GM13977 (cell line): ENCODE measurements at regions not wholly inside any gene's neighbourhood (a gene's known extent, or its start where the extent isn't known, plus 50 kb on each side); places are given as distances from the start of the nearest gene placed in this dataset.

ENCODE experiments used
- DNase-seq: peaks from one replicate; pipeline ENCODE4 v3.0.0; 2012; ENCODE audit warnings: low spot score
- in situ Hi-C: fragments of 300-500 bp; cut with MboI; formaldehyde crosslinking; loops from one replicate; pipeline ENCODE4 v1.12.0; 2022; ENCODE audit warnings: low sequenced_read_pairs, low pct_unique_long_range_greater_than_20kb, mixed read lengths, inconsistent platforms; ENCODE audit not compliant: unreplicated experiment
- TF ChIP-seq, protein P1 (sequence below): IDR thresholded peaks from 2 replicates; pipeline ENCODE4 v1.5.1; 2012; ENCODE audit warnings: mild to moderate bottlenecking, control low read depth; ENCODE audit not compliant: insufficient read depth; ENCODE audit errors: extremely low read depth, missing control alignments

DNA sequence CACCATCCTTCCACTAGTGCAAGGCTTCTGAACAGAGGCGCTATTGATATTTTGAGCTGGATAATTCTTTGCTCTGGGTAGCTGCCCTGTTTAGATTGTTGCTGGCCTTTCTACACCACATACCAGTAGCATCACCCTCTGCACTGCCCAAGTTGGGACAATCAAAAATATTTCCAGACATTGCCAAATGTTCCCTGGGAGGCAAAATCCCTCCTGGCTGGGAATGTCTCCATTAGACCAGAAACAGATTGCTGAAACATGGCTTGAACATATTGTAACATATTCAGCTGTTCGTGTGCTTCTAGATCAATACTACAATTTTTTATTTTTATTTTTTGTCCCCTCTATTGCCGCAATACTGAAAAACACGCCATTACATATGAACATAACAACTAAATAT, 174.6 kb downstream of the ABCA8 start:
- in situ Hi-C loops: loop anchor here (25.0 kb wide), 1 partner anchor 732 kb away; no protein-coding TSS in a partner anchor
- TF ChIP-seq, protein P1, sequence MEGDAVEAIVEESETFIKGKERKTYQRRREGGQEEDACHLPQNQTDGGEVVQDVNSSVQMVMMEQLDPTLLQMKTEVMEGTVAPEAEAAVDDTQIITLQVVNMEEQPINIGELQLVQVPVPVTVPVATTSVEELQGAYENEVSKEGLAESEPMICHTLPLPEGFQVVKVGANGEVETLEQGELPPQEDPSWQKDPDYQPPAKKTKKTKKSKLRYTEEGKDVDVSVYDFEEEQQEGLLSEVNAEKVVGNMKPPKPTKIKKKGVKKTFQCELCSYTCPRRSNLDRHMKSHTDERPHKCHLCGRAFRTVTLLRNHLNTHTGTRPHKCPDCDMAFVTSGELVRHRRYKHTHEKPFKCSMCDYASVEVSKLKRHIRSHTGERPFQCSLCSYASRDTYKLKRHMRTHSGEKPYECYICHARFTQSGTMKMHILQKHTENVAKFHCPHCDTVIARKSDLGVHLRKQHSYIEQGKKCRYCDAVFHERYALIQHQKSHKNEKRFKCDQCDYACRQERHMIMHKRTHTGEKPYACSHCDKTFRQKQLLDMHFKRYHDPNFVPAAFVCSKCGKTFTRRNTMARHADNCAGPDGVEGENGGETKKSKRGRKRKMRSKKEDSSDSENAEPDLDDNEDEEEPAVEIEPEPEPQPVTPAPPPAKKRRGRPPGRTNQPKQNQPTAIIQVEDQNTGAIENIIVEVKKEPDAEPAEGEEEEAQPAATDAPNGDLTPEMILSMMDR: no peak
- no peak for DNase-seq

DNA sequence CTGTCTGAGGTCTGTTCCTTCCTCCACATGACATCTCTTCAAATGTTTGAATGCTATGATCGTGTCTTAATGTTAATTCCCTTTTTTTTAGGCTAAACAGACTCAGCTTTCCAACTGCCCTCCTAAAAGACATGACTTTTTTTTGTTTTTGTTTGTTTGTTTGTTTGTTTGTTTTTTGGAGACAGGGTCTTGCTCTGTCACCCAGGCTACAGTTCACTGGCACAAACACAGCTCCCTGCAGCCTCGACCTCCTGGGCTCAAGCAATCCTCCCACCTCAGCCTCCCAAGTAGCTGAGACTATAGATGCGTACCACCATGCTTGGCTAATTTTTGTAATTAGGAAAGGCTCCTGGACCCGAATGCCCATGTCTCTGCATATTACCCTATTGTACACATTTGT, 176.5 kb downstream of the ABCA8 start:
- in situ Hi-C loops: loop anchor here (5.0 to 25.0 kb wide), 2 partner anchors 459 to 734 kb away; no protein-coding TSS in a partner anchor
- TF ChIP-seq, protein P1: no peak
- no peak for DNase-seq

DNA sequence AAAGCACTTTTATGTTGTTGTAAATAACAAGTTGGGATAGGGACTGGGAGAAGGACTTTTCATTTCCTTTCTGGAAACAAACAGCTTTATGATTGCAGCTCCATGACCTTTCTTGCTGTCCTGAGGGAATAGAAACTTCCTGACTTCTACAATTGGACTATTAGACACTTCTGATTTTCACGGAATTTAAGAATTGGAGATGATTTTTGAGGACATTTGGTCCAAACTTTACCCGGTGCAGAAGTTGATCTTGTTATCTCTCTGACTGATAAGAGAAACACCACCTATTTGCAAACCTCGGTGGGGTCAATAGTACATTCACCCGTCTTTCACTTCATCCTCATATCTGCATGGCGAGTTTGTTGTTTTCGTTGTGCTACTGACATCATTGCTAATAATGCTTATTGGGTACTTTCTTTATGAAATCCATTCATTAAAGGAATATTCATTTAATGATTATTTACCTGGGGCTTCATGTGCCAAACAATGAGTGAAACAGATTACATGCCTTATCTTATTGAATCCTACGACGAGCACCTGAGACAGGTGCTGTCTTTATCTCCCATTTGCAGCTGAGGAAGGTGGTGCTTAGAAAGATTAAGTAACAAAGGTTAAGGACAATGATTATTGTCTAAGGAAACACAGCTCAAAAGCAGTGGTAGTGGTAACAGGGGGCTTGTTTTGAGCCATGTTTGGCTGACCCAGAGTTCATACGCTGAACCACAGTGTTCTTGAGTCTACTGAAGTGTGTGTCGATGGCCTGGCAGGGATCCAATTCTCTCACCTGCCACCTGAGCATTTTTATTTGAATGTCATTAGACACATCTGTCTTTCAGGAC, 176.9 kb upstream of the FAM20A start:
- no peak for DNase-seq
- in situ Hi-C loops: loop anchor here (5.0 to 25.0 kb wide), 2 partner anchors 459 to 734 kb away; no protein-coding TSS in a partner anchor
- TF ChIP-seq, protein P1: no peak

DNA sequence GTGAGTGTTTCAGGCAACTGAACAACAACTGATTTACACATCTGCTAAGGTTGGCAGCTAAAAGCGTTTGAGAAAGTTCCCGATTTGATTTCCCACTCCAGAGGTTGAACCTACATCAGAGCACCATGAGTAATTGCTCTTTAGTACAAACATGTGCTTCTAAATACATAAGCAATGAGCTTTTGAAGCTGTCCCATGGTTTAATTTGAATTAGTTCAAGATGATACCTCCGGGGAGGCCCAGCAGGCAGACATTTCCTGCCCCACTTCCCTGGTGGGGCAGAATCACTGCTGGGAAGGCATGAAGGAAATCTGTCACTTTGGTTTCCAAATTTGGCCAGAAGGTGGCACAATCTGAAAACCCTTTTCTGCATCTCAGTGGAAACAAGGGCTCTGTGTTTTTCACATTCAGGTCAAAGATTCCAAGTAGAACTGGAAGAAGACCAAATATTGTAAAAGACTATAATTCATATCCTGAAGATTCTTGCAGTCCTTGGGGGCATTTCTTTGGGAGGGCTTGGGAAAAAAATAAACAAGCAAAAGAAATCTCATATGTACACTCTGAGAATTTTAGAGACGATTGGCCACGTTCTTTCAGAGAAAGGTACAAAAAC, 176.2 kb upstream of the FAM20A start:
- peak; percentile 32 for DNase-seq
- in situ Hi-C loops: loop anchor here (5.0 to 25.0 kb wide), 2 partner anchors 460 to 735 kb away; no protein-coding TSS in a partner anchor
- TF ChIP-seq, protein P1: peak; percentile 71

DNA sequence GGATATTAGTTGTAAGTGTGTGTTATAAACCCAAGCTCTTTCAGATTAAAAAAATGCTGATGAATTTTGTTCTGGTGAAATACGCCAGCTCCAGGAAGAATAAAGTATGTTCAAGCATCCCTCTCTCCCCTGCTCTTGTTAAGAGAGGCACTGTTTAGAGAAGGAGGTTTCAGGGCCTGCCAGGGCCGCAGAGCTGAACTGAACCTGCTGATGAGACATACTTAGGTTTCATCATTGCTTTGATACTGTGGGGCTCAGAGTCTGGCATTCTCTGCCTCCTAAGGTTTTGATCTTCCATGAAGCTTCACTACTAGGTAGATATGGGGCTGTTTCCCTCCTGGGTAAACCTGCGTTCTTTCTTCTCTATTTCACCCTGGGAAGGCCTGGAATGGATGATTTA, 175.3 kb upstream of the FAM20A start:
- in situ Hi-C loops: loop anchor here (5.0 to 25.0 kb wide), 2 partner anchors 461 to 736 kb away; no protein-coding TSS in a partner anchor
- DNase-seq: no peak
- TF ChIP-seq, protein P1: no peak

DNA sequence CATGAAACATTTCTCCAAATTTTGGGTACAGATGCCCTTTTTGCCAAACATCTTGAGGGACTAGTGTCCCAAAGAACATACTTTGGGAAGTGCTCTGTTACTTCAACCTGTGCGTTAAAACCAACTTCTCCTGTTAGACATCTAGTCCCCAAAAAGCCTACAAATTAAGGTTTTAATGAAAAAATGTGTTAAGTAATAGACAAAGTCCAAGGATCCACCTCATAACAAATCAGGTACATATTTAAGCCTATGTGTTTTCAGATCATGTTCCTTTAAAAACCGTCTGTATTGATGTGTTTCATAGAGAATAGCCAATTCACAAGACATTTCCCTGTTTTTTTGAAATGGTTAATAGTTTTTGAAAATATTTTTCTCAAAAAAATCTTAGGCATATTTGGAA, 174.8 kb upstream of the FAM20A start:
- DNase-seq: no peak

More for the DNA sequence above, 174.8 kb upstream of the FAM20A start:
- TF ChIP-seq, protein P1: no peak
- in situ Hi-C loops: loop anchor here (5.0 to 25.0 kb wide), 2 partner anchors 461 to 736 kb away; no protein-coding TSS in a partner anchor
